Natural killer cell (primary cell): ENCODE measurements at regions not wholly inside any gene's neighbourhood (a gene's known extent, or its start where the extent isn't known, plus 50 kb on each side); places are given as distances from the start of the nearest gene placed in this dataset.

Experiments used
- ATAC-seq, 3 donors: fragments of 150-1000 bp in 2 of 3; fragments of 200-7000 bp in 1 of 3; cut with Tn5 transposase; 1 replicate in 1 of 3; 2 replicates in 2 of 3; pipeline ENCODE4 v1.10.0; 2021; ENCODE audit warnings: mild to moderate bottlenecking in 2 of 3, moderate library complexity in 2 of 3
- DNase-seq, 2 donors: peaks; one replicate each; pipeline versions ENCODE4 v3.0.0 to v3.0.0-alpha.2; 2013 to 2021; ENCODE audit warnings: mixed read lengths in 1 of 2
- H3K27ac ChIP-seq: one replicate; pipeline ENCODE4 v1.5.1; 2013; ENCODE audit warnings: mild to moderate bottlenecking, low read length
- H3K27me3 ChIP-seq: one replicate; pipeline ENCODE4 v1.6.1; 2013; ENCODE audit warnings: low read length; ENCODE audit not compliant: control insufficient read depth, insufficient read depth
- H3K36me3 ChIP-seq: one replicate; pipeline ENCODE4 v1.6.1; 2013; ENCODE audit warnings: low read length; ENCODE audit not compliant: control insufficient read depth, insufficient read depth
- H3K4me1 ChIP-seq: one replicate; pipeline ENCODE4 v1.6.1; 2013; ENCODE audit warnings: low read length; ENCODE audit not compliant: control insufficient read depth, insufficient read depth
- H3K4me3 ChIP-seq: one replicate; pipeline ENCODE4 v1.5.1; 2013; ENCODE audit warnings: low read length
- H3K9me3 ChIP-seq: one replicate; pipeline ENCODE4 v1.6.1; 2013; ENCODE audit warnings: low read length; ENCODE audit not compliant: control insufficient read depth, insufficient read depth
- H3K27ac Mint-ChIP-seq, 2 donors: one replicate each; pipeline ENCODE4 v1.8.0; 2022; ENCODE audit warnings: mild to moderate bottlenecking in 2 of 2, mixed read lengths in 2 of 2, moderate library complexity in 1 of 2
- H3K27me3 Mint-ChIP-seq, 2 donors: one replicate each; pipeline ENCODE4 v1.8.0; 2022; ENCODE audit warnings: low read depth in 2 of 2, mixed read lengths in 2 of 2
- H3K36me3 Mint-ChIP-seq: one replicate; pipeline ENCODE4 v1.8.0; 2022; ENCODE audit warnings: mixed read lengths
- H3K4me1 Mint-ChIP-seq, 2 donors: one replicate each; pipeline ENCODE4 v1.8.0; 2022; ENCODE audit warnings: mixed read lengths in 2 of 2
- H3K4me3 Mint-ChIP-seq: one replicate; pipeline ENCODE4 v1.8.0; 2022; ENCODE audit warnings: mild to moderate bottlenecking, moderate library complexity, mixed read lengths
- H3K9me3 Mint-ChIP-seq, 2 donors: one replicate each; pipeline ENCODE4 v1.8.0; 2022; ENCODE audit warnings: mixed read lengths in 2 of 2
- WGBS: methylation state at CpG from one replicate; pipeline ENCODE4 v1.1.7; 2013; ENCODE audit warnings: missing lambda C conversion rate; ENCODE audit not compliant: insufficient coverage; 5-methylcytosine and 5-hydroxymethylcytosine counted together
- intact Hi-C: fragments of 100-400 bp; cut with micrococcal nuclease; formaldehyde crosslinking; loops from one replicate; pipeline ENCODE4 v1.14.2; 2022
- TF ChIP-seq, protein P1 (sequence below): fragments of 200-600 bp; IDR thresholded peaks from one replicate; pipeline ENCODE4 v1.8.0; 2022; ENCODE audit warnings: antibody characterized with exemption

DNA sequence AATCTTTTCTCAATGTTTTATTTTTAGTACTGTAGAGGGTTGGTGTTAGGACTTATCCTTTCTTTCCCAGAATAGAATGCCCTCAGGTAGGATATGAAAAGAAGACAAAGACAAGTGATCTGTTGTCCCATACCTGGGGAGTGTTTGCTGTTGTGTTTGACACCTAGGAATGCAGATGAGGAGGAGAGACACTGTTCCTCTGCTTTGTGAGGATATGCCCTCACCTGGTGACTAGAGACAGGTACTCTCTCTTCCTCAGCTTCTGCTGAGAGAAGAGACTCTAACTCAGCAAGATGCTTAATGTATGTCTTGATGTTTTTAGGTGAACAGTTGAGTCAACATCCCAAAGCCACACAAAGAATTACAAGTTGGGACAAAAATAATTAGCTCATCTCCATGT is 468.4 kb downstream of the PRR16 start:
- H3K9me3 Mint-ChIP-seq: peaks cover 9 to 19% of the 10 kb centered on the region in 2 donors
- no peak overlapping the region for H3K27ac Mint-ChIP-seq
- Histone ChIP-seq H3K9me3 (peaks cover 2% of the 10 kb centered on the region), H3K4me3 (no peak overlapping the region), H3K36me3 (no peaks in the 10 kb centered on the region), H3K27me3 (no peaks in the 10 kb centered on the region), H3K4me1 (no peaks in the 10 kb centered on the region), H3K27ac (no peak overlapping the region)
- no peaks in the 10 kb centered on the region for H3K4me1 Mint-ChIP-seq
- TF ChIP-seq, protein P1, sequence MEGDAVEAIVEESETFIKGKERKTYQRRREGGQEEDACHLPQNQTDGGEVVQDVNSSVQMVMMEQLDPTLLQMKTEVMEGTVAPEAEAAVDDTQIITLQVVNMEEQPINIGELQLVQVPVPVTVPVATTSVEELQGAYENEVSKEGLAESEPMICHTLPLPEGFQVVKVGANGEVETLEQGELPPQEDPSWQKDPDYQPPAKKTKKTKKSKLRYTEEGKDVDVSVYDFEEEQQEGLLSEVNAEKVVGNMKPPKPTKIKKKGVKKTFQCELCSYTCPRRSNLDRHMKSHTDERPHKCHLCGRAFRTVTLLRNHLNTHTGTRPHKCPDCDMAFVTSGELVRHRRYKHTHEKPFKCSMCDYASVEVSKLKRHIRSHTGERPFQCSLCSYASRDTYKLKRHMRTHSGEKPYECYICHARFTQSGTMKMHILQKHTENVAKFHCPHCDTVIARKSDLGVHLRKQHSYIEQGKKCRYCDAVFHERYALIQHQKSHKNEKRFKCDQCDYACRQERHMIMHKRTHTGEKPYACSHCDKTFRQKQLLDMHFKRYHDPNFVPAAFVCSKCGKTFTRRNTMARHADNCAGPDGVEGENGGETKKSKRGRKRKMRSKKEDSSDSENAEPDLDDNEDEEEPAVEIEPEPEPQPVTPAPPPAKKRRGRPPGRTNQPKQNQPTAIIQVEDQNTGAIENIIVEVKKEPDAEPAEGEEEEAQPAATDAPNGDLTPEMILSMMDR: no peak
- H3K27me3 Mint-ChIP-seq: no peaks in the 10 kb centered on the region
- intact Hi-C loops: no loop called here
- H3K4me3 Mint-ChIP-seq: no peak overlapping the region
- ATAC-seq: no peak
- peaks cover 15% of the 10 kb centered on the region for H3K36me3 Mint-ChIP-seq
- no peak for DNase-seq

DNA sequence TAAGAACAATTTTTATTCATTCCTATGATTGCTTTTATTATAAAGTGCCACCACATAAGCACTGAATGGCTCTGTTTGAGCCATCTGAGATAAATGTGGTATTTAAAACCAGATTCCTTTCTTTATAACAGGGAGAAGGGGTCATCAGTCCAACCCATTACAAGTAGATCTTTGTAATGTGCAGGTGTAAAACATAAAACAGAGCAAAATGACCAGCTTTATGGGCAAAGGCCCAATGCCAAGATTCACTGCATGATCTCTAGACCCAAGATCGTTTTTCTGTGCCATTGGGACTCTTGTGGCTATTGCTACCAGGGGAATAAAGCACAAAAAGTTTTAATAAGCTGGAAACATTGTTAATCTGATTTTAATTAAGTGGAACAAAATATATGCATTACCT is 469.9 kb downstream of the PRR16 start:
- WGBS: 50% methylated on average over 1 of the region's 1 CpG
- no peaks in the 10 kb centered on the region for H3K4me1 Mint-ChIP-seq
- H3K36me3 Mint-ChIP-seq: peaks cover 15% of the 10 kb centered on the region
- no peak overlapping the region for H3K27ac Mint-ChIP-seq
- H3K27me3 ChIP-seq: no peaks in the 10 kb centered on the region
- TF ChIP-seq, protein P1: no peak
- H3K27me3 Mint-ChIP-seq: no peaks in the 10 kb centered on the region
- no peaks in the 10 kb centered on the region for H3K36me3 ChIP-seq
- intact Hi-C loops: no loop called here
- DNase-seq (no peak), ATAC-seq (no peak)
- H3K27ac ChIP-seq: no peak overlapping the region
- peaks cover 2% of the 10 kb centered on the region for H3K9me3 ChIP-seq
- H3K4me1 ChIP-seq: no peaks in the 10 kb centered on the region
- H3K4me3 ChIP-seq: no peak overlapping the region
- H3K9me3 Mint-ChIP-seq: peaks cover 10 to 21% of the 10 kb centered on the region in 2 donors
- H3K4me3 Mint-ChIP-seq: no peak overlapping the region

DNA sequence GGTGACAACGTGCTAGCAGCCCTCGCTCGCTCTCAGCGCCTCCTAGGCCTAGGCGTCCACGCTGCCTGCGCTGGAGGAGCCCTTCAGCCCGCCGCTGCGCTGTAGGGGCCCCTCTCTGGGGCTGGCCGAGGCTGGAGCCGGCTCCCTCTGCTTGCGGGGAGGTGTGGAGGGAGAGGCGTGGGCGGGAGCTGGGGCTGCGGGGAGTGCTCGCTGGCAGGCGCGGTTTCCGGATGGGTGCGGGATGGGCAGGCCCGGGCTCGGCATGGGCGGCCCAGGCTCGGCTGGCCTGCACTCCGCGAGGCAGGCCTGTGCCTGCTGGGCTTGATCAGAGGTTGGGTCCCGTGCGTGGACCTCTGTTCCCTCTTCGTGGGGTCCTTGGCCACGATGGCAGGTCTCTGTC is 472.6 kb downstream of the PRR16 start:
- Histone ChIP-seq H3K4me1 (no peaks in the 10 kb centered on the region), H3K27ac (no peak overlapping the region), H3K9me3 (no peaks in the 10 kb centered on the region), H3K36me3 (no peaks in the 10 kb centered on the region), H3K27me3 (no peaks in the 10 kb centered on the region), H3K4me3 (no peak overlapping the region)
- DNase-seq: no peak
- H3K27ac Mint-ChIP-seq: no peak overlapping the region
- no peaks in the 10 kb centered on the region for H3K4me1 Mint-ChIP-seq
- intact Hi-C loops: no loop called here
- H3K9me3 Mint-ChIP-seq: peaks cover 7 to 18% of the 10 kb centered on the region in 2 donors
- TF ChIP-seq, protein P1: no peak
- 90% methylated on average over 31 of the region's 31 CpGs for WGBS
- ATAC-seq: no peak
- no peaks in the 10 kb centered on the region for H3K27me3 Mint-ChIP-seq
- H3K4me3 Mint-ChIP-seq: no peak overlapping the region
- H3K36me3 Mint-ChIP-seq: peaks cover 15% of the 10 kb centered on the region

- Histone ChIP-seq H3K4me3 (no peak overlapping the region), H3K27ac (no peak overlapping the region), H3K27me3 (no peaks in the 10 kb centered on the region), H3K36me3 (no peaks in the 10 kb centered on the region), H3K9me3 (no peaks in the 10 kb centered on the region), H3K4me1 (no peaks in the 10 kb centered on the region)
- DNase-seq: no peak
- WGBS: no CpG with 5 or more reads among the region's 1 CpG
- H3K9me3 Mint-ChIP-seq: peaks cover 4 to 20% of the 10 kb centered on the region in 2 donors
- TF ChIP-seq, protein P1: no peak
- H3K4me3 Mint-ChIP-seq: no peak overlapping the region
- H3K27me3 Mint-ChIP-seq: no peaks in the 10 kb centered on the region
- H3K4me1 Mint-ChIP-seq: no peaks in the 10 kb centered on the region
- no peak overlapping the region for H3K27ac Mint-ChIP-seq
- intact Hi-C loops: no loop called here
- H3K36me3 Mint-ChIP-seq: peaks cover 15% of the 10 kb centered on the region
- ATAC-seq: no peak
Measured at GRCh38 chr5:120938604-120939003, 474.5 kb downstream of the PRR16 start.
